MM.1S (cell line): ENCODE measurements at regions not wholly inside any gene's neighbourhood (a gene's known extent, or its start where the extent isn't known, plus 50 kb on each side); places are given as distances from the start of the nearest gene placed in this dataset.

Experiments used
- CTCF ChIP-seq: fragments of 300-600 bp; sonication (generic); IDR thresholded peaks from 2 replicates; pipeline ENCODE4 v1.5.1; 2016; ENCODE audit warnings: antibody characterized with exemption, low read length, mixed read lengths
- EZH2 ChIP-seq: fragments of 300-600 bp; sonication (generic); optimal IDR thresholded peaks from 2 replicates; pipeline ENCODE3; 2017; ENCODE audit warnings: low read depth, mild to moderate bottlenecking, antibody characterized with exemption, low read length, mixed read lengths
- EZH2phosphoT487 ChIP-seq: fragments of 300-600 bp; sonication (generic); IDR thresholded peaks from 2 replicates; pipeline ENCODE4 v1.6.1; 2018; ENCODE audit warnings: antibody characterized with exemption, low read length

DNA sequence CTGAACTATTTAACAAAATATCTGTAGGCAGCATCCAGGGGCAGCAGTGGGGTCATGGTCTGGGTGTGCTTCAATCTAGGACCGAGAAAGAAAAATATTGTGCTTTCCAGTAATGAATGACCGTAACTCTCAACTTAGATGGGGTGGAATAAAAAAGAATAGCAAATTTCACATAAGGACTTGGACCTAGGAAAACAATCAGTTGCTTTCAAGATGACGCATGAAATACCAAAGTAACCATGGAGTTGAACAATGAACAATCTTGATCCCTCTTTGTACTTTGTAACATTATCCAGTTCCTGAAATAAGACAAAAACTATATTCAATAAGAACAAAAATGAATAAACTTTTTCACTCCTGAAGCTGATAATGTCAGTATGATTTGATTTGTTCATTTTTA is 167.1 kb downstream of the C7orf25 start:
- TF ChIP-seq CTCF (no peak), EZH2 (no peak), EZH2phosphoT487 (no peak)
